Stimulated activated CD4-positive, alpha-beta T cell treated with anti-CD3 and anti-CD28 coated beads, TNF-alpha, amount 100 ng/mL, for 24 hours (primary cell): ENCODE measurements at regions not wholly inside any gene's neighbourhood (a gene's known extent, or its start where the extent isn't known, plus 50 kb on each side); places are given as distances from the start of the nearest gene placed in this dataset.
"Not testable (repeated sequence)": the region's sequence is repeated elsewhere in the genome, so short reads cannot be mapped to it uniquely, and the experiment has no call there.

Experiments
- DNase-seq, 3 experiments: peaks; one replicate each; pipeline ENCODE4 v3.0.0-alpha.2; 2020; ENCODE audit warnings: low read depth in 3 of 3

- DNase-seq: no peak
Observed at GRCh38 chr10:71084061-71084817, 128.1 kb upstream of the UNC5B start.

GRCh38 chr10:71084818-71085126 lies 127.6 kb upstream of the UNC5B start:
- no peak for DNase-seq

- DNase-seq: no peak
Observed at GRCh38 chr10:71085689-71086438, 126.5 kb upstream of the UNC5B start.

- no peak for DNase-seq
Observed at GRCh38 chr10:71086439-71087080, 125.8 kb upstream of the UNC5B start.

- DNase-seq: no peak
Observed at GRCh38 chr10:71087622-71088021, 124.7 kb upstream of the UNC5B start.

GRCh38 chr10:71088054-71088453 lies 124.3 kb upstream of the UNC5B start:
- DNase-seq: no peak

GRCh38 chr10:71088578-71088977 lies 123.8 kb upstream of the UNC5B start:
- DNase-seq: not testable (repeated sequence)

GRCh38 chr10:71089162-71089561 lies 123.2 kb upstream of the UNC5B start:
- DNase-seq: no peak

- no peak for DNase-seq
Observed at GRCh38 chr10:71090330-71090729, 122.0 kb upstream of the UNC5B start.

GRCh38 chr10:71090801-71091200 lies 121.6 kb upstream of the UNC5B start:
- no peak for DNase-seq

- DNase-seq: no peak
Observed at GRCh38 chr10:71092812-71093401, 119.5 kb upstream of the UNC5B start.

GRCh38 chr10:71093531-71093930 lies 118.8 kb upstream of the UNC5B start:
- DNase-seq: no peak

GRCh38 chr10:71094712-71095390 lies 117.5 kb upstream of the UNC5B start:
- peak in 1 of 3 experiments; percentile 9 for DNase-seq

GRCh38 chr10:71099731-71100361 lies 112.5 kb upstream of the UNC5B start:
- no peak for DNase-seq

GRCh38 chr10:71103961-71104360 lies 108.4 kb upstream of the UNC5B start:
- no peak for DNase-seq

GRCh38 chr10:71106151-71106550 lies 106.2 kb upstream of the UNC5B start:
- DNase-seq: not testable (repeated sequence)

- not testable (repeated sequence) for DNase-seq
Observed at GRCh38 chr10:71107117-71107516, 105.3 kb upstream of the UNC5B start.

GRCh38 chr10:71108042-71108441 lies 104.3 kb upstream of the UNC5B start:
- not testable (repeated sequence) for DNase-seq

GRCh38 chr10:71112138-71112785 lies 100.1 kb upstream of the UNC5B start:
- DNase-seq: no peak

GRCh38 chr10:71116426-71116825 lies 95.9 kb upstream of the UNC5B start:
- DNase-seq: no peak

GRCh38 chr10:71117589-71117988 lies 94.8 kb upstream of the UNC5B start:
- DNase-seq: not testable (repeated sequence)
